ENCODE measurements at regions not wholly inside any gene's neighbourhood (a gene's known extent, or its start where the extent isn't known, plus 50 kb on each side); places are given as distances from the start of the nearest gene placed in this dataset.
"Not testable (repeated sequence)": the region's sequence is repeated elsewhere in the genome, so short reads cannot be mapped to it uniquely, and the experiment has no call there.

DNA sequence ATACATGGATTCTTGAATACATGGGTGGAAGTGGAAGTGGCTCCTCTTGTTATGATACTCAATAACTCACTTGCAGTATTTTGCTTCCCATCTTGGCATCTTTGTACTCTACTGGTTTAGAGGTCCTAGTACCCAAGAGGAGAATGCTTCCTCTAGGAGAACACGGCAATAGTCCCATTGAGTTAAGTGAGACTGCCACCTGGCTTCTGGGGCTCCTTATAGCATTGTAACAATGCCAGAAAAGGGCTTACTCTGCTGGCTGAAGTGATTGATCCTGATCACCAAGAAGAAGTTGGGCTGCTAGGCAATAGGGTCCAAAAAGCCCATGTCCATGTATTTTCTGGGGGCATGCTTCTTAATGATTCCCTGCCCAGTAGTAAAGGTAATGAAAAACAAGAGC is 627.6 kb upstream of the SGCD start:
- DNase-seq (ENCODE audit: low read depth in 2 of 2): no peak

GRCh38 chr5:155700333-155700732 is 626.6 kb upstream of the SGCD start:
- DNase-seq (ENCODE audit: low read depth in 2 of 2): no peak

DNA sequence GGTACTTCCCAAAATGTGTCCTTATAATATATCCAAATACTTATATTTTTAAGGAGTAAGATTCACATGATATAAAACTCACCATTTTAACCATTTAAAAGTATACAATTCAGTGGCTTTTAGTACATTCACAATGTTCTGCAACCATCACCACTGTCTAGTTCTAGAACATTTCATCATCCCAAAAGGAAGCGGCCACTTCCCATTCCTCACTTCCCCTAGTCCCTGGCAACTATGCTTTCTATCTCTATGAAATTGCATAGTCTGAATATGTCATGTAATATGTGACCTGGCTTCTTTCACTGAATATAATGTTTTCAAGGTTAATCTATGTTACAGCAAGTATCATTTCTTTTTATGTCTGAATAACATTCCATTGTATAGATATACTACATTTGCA is 615.1 kb upstream of the SGCD start:
- DNase-seq (ENCODE audit: low read depth in 2 of 2): no peak

- DNase-seq (ENCODE audit: low read depth in 2 of 2): not testable (repeated sequence)
Measured at GRCh38 chr5:155714435-155714834, 612.5 kb upstream of the SGCD start.

DNA sequence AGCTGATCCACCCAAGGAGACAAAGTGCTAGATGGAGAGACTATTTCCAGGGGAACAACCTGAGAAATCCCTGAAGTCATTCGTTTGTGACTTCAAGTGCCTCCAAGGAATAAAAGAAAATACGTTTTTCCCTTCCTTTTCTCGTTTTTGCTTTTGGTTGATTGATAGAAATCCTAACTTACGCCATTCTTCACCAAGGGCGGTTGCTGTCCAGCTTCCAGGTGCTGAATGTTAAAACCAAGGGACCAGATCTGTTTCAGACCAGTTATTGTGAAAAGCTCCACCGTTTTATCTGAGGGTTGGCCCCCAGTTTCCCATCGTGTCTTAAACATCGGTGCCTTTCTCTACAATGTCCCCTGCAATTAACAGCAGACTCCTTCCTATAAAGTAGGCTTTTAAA is 600.7 kb upstream of the SGCD start:
- DNase-seq (ENCODE audit: low read depth in 2 of 2): no peak

DNA sequence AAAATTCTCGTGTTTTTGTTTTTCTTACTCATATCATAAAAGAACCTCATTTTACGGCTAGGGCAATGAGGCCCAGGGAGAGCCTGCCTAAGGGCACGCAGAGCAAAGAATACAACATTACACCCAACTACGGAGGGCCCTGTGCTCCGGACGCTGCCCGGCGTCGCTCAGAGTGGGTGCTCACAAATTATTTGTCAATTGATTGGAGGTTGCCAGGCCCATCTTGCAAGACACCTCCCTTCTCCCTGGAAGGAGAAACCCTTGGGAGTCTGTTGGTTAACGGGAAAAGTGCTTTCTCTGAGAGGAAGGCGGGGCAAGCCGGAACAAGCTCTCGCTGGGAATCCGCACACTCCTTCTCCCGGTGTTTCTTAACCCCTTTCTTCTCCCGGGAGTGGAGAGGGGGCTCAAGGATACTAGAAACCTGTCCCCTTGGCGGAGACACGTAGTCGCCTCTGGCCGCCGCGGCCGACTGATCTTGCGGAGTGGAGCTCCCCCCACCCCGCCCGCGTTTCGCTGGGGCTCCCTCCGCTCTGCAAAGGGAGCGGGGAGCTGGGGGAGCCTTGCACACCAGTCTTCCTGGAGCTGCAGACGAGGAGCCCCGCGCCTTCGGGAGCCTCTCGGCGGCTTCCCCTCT is 599.3 kb upstream of the SGCD start:
- DNase-seq (ENCODE audit: low read depth in 2 of 2): no peak

DNA sequence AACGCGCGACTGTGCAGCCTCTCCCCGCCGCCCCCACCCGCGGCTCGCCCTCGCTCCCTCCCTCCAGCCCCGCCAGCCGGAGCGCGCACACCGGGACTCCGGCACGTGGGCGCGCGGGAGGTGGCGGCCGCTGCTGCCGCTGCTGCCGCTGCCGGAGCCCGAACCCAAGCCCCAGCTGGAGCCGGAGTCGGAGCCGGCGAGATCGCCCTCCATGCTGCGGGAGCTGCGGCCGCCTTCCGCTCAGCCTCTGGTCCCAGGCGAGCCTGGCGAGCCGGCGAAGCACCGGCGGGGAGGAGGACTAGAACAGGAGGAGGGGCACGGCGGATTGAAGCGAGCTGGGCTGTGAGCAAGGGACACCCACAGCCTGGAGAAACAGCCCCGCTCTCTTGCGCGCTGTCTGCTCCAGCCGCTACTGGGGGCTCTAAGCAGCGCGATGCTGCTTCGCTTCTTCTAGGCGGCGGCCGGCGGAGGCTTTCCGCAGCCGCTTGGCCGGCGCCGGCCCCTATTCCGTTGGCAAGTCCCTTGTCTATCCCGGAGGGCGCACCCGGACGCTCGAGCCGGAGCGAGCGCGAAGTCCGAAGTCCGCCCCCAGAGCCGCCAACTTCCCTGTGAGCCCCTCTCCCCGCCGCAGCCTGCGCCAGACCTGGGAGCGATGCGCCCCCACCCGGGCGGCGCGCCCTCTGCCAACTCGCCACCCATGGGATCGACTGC is 598.7 kb upstream of the SGCD start:
- no peak for DNase-seq (ENCODE audit: low read depth in 2 of 2)

GRCh38 chr5:155728857-155729683 is 597.9 kb upstream of the SGCD start:
- DNase-seq (ENCODE audit: low read depth in 2 of 2): no peak

DNA sequence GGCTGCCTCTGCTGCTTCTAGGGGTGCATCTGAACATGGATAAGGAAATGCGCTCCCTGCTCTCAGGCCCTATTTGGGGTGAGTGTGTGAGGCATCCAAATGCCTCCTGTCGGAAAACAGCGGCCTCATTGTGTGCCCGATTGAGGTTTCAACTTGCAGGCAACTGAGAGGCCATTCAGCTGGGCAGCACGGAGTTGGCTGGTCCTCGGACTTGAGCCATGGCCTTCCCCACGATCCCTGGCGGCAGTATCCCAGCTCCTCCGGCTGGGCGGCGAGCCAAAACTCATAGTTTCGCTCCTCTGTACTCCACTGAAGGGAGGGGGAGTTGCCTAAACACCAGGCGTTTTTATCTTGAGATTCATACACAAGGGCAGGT is 597.3 kb upstream of the SGCD start:
- DNase-seq (ENCODE audit: low read depth in 2 of 2): no peak

- no peak for DNase-seq (ENCODE audit: low read depth in 2 of 2)
Measured at GRCh38 chr5:155732587-155733376, 594.2 kb upstream of the SGCD start.

GRCh38 chr5:155733935-155734334 is 593.0 kb upstream of the SGCD start:
- no peak for DNase-seq (ENCODE audit: low read depth in 2 of 2)

- DNase-seq (ENCODE audit: low read depth in 2 of 2): no peak
Measured at GRCh38 chr5:155735388-155735787, 591.6 kb upstream of the SGCD start.

- no peak for DNase-seq (ENCODE audit: low read depth in 2 of 2)
Measured at GRCh38 chr5:155738616-155739015, 588.3 kb upstream of the SGCD start.

- no peak for DNase-seq (ENCODE audit: low read depth in 2 of 2)
Measured at GRCh38 chr5:155746367-155747038, 580.5 kb upstream of the SGCD start.

GRCh38 chr5:155750101-155750500 is 576.9 kb upstream of the SGCD start:
- DNase-seq (ENCODE audit: low read depth in 2 of 2): no peak

DNA sequence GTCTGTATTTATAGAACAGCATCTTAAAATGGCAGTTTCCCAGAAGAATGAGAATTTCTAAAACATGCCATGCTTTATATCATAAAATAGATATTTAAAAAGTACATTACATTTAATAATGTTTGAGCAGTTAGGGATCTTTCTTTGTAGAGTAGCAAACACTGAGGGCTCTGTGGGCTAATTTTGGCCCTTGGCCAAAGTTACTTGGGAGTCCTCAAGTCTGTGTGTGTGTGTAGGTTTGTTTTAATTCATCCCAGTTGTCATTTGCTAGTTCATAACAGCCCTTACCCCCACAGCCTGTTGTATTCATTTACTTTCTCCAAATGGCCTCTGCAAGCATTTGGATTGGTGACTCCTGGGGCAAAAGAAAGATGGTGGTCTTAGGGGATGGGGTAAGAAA is 576.4 kb upstream of the SGCD start:
- DNase-seq (ENCODE audit: low read depth in 2 of 2): no peak

DNA sequence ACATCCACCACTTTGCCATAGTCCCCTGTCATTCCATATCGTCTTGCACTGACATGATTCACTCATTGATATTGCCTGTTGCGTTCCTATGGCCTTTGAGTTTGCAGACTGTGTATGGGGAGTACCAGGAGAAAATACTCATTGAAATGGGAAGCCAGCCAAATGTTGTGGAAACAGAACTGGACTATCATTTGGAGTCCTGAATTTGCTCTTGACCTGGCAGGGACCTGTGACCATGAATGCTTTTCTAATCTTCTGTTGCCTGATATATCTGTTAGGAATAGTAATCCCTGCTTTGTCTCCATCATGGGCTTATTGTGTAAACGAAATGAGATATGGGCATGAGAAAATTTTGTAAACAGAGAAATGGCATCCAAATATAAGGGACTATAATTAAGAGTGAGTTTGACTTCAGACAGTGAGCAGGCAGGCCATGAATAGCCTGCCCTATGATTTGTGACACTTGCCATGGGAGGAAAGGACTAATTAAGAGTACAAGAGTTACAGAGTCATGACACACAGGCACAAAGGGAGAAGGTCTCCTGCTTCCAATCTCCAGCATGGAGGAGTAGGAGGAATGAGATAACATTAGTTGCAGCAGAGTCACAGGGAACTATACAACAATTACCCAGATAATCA is 572.9 kb upstream of the SGCD start:
- no peak for DNase-seq (ENCODE audit: low read depth in 2 of 2)

DNA sequence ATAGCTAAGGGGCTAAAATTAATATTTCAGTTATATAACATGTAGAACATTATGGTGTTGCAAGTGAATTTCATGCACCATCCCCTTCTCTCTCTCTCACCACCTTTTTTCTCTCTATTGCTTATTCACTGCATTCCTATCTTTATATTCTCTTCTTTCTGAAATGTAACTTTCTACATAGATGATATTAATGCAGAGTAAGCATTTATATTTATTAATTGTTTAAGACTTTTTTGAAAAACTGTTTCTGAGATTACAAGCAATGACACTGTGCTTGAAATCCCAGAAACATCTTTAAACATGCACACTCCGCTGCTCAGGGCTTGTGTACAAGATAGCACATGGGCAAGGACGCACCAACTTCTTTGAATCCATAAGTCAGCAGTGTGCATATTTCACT is 567.7 kb upstream of the SGCD start:
- DNase-seq (ENCODE audit: low read depth in 2 of 2): no peak

GRCh38 chr5:155759984-155760383 is 567.0 kb upstream of the SGCD start:
- no peak for DNase-seq (ENCODE audit: low read depth in 2 of 2)

DNA sequence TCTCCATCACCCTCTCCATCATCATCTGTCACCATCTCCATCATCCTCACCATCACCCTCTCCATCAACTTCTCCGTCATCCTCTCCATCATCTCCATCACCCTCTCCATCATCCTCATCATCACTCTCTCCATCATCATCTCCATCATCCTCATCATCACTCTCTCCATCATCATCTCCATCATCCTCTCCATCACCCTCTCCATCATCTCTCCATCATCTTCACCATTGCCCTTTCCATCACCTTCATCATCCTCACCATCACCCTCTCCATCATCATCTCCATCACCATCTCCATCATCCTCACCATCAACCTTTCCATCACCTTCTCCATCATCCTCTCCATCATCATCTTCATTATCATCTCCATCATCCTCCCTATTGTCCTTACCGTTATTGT is 565.5 kb upstream of the SGCD start:
- DNase-seq (ENCODE audit: low read depth in 2 of 2): no peak

GRCh38 chr5:155765715-155766114 is 561.2 kb upstream of the SGCD start:
- no peak for DNase-seq (ENCODE audit: low read depth in 2 of 2)
